ENCODE measurements at regions not wholly inside any gene's neighbourhood (a gene's known extent, or its start where the extent isn't known, plus 50 kb on each side); places are given as distances from the start of the nearest gene placed in this dataset.

DNA sequence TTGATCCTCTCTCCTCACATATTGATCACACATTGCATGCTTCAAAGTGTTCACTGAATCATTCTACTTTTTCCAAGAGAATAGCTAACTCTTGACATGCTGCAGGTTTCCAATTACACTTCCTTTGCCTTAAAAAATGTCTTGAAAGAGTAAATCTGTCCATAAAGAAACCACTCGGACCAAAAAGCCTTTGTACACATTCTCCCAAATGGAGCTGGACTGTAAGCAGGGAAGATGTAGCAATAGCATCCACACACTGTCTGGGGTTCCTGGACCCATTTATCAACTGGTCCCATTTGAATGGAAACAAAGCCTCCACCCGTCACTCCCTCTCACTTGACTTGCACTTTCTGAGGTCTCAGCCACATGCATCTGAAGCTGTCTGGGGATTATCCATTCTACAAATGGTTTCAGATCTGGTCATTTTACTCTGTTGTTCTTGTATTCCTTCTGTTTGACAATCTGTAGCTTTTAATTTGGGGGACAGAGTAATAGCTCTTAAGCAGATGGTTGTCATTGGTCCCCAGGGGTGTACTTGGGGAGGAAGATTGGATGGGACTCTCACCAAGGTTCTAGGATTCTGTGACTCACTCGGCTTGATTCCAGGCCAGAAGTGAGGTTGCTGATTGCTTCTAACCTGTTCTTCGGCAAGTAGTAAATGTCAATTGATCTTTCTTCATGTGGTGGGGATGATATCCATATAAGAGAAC is 203.5 kb downstream of the HIBADH start:
- Histone ChIP-seq H3K27me3 (no peaks in the 10 kb centered on the region), H3K36me3 (replicated peaks; ENCODE audit: insufficient read depth, low read depth) (no peaks in the 10 kb centered on the region), H3K27ac (no peak overlapping the region), H2AFZ (no peak overlapping the region), H4K20me1 (ENCODE audit: insufficient read depth, poor library complexity, severe bottlenecking) (no peaks in the 10 kb centered on the region), H3K4me1 (ENCODE audit: insufficient read depth) (no peaks in the 10 kb centered on the region), H3K9me3 (ENCODE audit: low read depth) (no peaks in the 10 kb centered on the region), H3K79me2 (no peaks in the 10 kb centered on the region), H3K9me2 (replicated peaks; ENCODE audit: insufficient read depth) (no peaks in the 10 kb centered on the region), H3K4me3 (no peak overlapping the region), H3K4me2 (no peak overlapping the region)
- 78% methylated on average over 4 of the region's 4 CpGs for WGBS (ENCODE audit: low lambda C conversion rate, missing lambda C conversion rate)
- TF ChIP-seq, protein P1, sequence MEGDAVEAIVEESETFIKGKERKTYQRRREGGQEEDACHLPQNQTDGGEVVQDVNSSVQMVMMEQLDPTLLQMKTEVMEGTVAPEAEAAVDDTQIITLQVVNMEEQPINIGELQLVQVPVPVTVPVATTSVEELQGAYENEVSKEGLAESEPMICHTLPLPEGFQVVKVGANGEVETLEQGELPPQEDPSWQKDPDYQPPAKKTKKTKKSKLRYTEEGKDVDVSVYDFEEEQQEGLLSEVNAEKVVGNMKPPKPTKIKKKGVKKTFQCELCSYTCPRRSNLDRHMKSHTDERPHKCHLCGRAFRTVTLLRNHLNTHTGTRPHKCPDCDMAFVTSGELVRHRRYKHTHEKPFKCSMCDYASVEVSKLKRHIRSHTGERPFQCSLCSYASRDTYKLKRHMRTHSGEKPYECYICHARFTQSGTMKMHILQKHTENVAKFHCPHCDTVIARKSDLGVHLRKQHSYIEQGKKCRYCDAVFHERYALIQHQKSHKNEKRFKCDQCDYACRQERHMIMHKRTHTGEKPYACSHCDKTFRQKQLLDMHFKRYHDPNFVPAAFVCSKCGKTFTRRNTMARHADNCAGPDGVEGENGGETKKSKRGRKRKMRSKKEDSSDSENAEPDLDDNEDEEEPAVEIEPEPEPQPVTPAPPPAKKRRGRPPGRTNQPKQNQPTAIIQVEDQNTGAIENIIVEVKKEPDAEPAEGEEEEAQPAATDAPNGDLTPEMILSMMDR (IDR thresholded peaks at IDR 0.05; ENCODE audit: poor library complexity): no peak
- TF ChIP-seq EZH2 (IDR thresholded peaks at IDR 0.05; ENCODE audit: borderline replicate concordance) (no peak), EZH2phosphoT487 (IDR thresholded peaks at IDR 0.05; ENCODE audit: low read depth, severe bottlenecking, unreplicated experiment) (no peak)
- DNase-seq (ENCODE audit: low spot score): no peak

DNA sequence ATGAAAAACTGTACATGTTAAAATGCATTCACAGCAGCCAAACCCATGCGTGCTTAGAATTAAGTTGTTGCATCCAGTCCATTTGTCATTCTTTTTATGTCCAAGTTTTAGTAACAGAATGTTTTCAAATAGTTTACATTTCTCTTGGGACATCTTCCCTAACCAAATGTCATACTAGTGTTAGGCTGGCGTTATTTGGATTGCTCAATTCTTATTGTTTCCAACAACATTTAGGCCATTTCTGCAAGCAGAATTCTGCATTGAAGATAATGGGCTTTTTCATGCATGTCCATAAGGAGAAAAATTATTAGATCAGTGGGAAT is 203.0 kb downstream of the HIBADH start:
- Histone ChIP-seq H3K9me3 (ENCODE audit: low read depth) (no peaks in the 10 kb centered on the region), H2AFZ (no peak overlapping the region), H3K4me2 (no peak overlapping the region), H3K4me1 (ENCODE audit: insufficient read depth) (no peaks in the 10 kb centered on the region), H3K9me2 (replicated peaks; ENCODE audit: insufficient read depth) (no peaks in the 10 kb centered on the region), H3K79me2 (no peaks in the 10 kb centered on the region), H3K27me3 (no peaks in the 10 kb centered on the region), H3K36me3 (replicated peaks; ENCODE audit: insufficient read depth, low read depth) (no peaks in the 10 kb centered on the region), H3K27ac (no peak overlapping the region), H4K20me1 (ENCODE audit: insufficient read depth, poor library complexity, severe bottlenecking) (no peaks in the 10 kb centered on the region), H3K4me3 (no peak overlapping the region)
- 73% methylated on average over 2 of the region's 2 CpGs for WGBS (ENCODE audit: low lambda C conversion rate, missing lambda C conversion rate)
- no peak for DNase-seq (ENCODE audit: low spot score)
- no peak for TF ChIP-seq EZH2 (IDR thresholded peaks at IDR 0.05; ENCODE audit: borderline replicate concordance)
- TF ChIP-seq EZH2phosphoT487 (IDR thresholded peaks at IDR 0.05; ENCODE audit: low read depth, severe bottlenecking, unreplicated experiment): no peak
- TF ChIP-seq, protein P1 (IDR thresholded peaks at IDR 0.05; ENCODE audit: poor library complexity): no peak

DNA sequence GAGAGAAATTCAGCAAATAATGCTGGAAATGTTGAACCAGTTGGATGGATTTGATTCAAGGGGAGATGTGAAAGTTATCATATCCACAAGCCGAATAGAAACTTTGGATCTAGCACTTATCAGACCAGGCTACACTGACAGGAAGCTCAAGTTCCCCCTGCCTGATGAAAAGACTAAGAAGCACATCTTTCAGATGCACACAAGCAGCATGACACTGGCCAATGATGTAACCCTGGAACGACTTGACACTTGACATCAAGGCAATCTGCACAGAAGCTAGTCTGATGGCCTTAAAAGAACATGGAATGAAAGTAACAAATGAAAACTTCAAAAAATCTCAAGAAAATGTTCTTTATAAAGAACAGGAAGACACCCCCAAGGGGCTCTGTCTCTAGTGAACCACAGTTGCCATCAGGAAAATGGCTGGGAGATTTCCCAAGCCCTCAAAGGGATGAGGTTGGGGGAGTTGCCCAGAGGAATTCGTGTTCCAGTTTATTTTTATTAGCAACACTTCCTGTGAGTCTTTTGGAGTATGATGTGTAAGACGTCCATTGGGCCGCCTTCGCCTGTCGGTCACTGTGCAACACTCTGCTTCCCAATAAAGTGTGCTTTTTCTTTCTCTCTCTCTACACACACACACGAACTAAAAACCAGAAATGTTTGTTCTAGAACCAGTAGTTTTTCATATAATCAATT is 200.0 kb downstream of the HIBADH start:
- Histone ChIP-seq H2AFZ (no peak overlapping the region), H3K4me1 (ENCODE audit: insufficient read depth) (no peaks in the 10 kb centered on the region)
- whole genome bisulfite sequencing (ENCODE audit: low lambda C conversion rate, missing lambda C conversion rate): 80% methylated on average over 8 of the region's 8 CpGs

More for the DNA sequence above, 200.0 kb downstream of the HIBADH start:
- no peaks in the 10 kb centered on the region for H3K27me3 ChIP-seq
- H3K9me2 ChIP-seq (replicated peaks; ENCODE audit: insufficient read depth): no peaks in the 10 kb centered on the region
- DNase-seq (ENCODE audit: low spot score): no peak
- H3K9me3 ChIP-seq (ENCODE audit: low read depth): no peaks in the 10 kb centered on the region
- H3K36me3 ChIP-seq (replicated peaks; ENCODE audit: insufficient read depth, low read depth): no peaks in the 10 kb centered on the region
- no peak for TF ChIP-seq EZH2phosphoT487 (IDR thresholded peaks at IDR 0.05; ENCODE audit: low read depth, severe bottlenecking, unreplicated experiment)
- TF ChIP-seq EZH2 (IDR thresholded peaks at IDR 0.05; ENCODE audit: borderline replicate concordance): no peak
- TF ChIP-seq, protein P1 (IDR thresholded peaks at IDR 0.05; ENCODE audit: poor library complexity): no peak
- no peak overlapping the region for H3K4me3 ChIP-seq
- H4K20me1 ChIP-seq (ENCODE audit: insufficient read depth, poor library complexity, severe bottlenecking): no peaks in the 10 kb centered on the region
- no peak overlapping the region for H3K27ac ChIP-seq
- H3K4me2 ChIP-seq: no peak overlapping the region
- no peaks in the 10 kb centered on the region for H3K79me2 ChIP-seq

Data from hepatocyte (in vitro differentiated cells).